M059J (cell line): ENCODE measurements at regions not wholly inside any gene's neighbourhood (a gene's known extent, or its start where the extent isn't known, plus 50 kb on each side); places are given as distances from the start of the nearest gene placed in this dataset.

Source experiments
- DNase-seq: peaks from one replicate; pipeline ENCODE4 v3.0.0-alpha.2; 2012; ENCODE audit warnings: low read depth

GRCh38 chr11:70026726-70027125, 51.4 kb upstream of the ANO1 start:
- DNase-seq, result no peak

GRCh38 chr11:70027451-70027850, 50.7 kb upstream of the ANO1 start:
- DNase-seq, result no peak

GRCh38 chr11:70028147-70028855, 49.8 kb upstream of the ANO1 start:
- no peak for DNase-seq
